Gastrocnemius medialis (tissue), 4 donors: ENCODE measurements at regions not wholly inside any gene's neighbourhood (a gene's known extent, or its start where the extent isn't known, plus 50 kb on each side); places are given as distances from the start of the nearest gene placed in this dataset.

Experiments used
- POLR2A ChIP-seq, 2 donors: fragments of 450-650 bp; IDR thresholded peaks; one replicate each; pipeline ENCODE4 v1.6.1; 2017; ENCODE audit warnings: antibody characterized with exemption in 2 of 2, mild to moderate bottlenecking in 2 of 2, moderate library complexity in 2 of 2
- TF ChIP-seq, protein P1 (sequence below), 5 experiments: fragments of 450-650 bp in 3 of 5; fragments of 200-600 bp in 2 of 5; sonication (generic) in 2 of 5; IDR thresholded peaks in 4 of 5; conservative IDR thresholded peaks in 1 of 5; 1 replicate in 4 of 5; 2 replicates in 1 of 5; pipeline ENCODE4 v1.5.1; 2016 to 2019; ENCODE audit warnings: antibody characterized with exemption in 5 of 5, mild to moderate bottlenecking in 3 of 5, moderate library complexity in 3 of 5

DNA sequence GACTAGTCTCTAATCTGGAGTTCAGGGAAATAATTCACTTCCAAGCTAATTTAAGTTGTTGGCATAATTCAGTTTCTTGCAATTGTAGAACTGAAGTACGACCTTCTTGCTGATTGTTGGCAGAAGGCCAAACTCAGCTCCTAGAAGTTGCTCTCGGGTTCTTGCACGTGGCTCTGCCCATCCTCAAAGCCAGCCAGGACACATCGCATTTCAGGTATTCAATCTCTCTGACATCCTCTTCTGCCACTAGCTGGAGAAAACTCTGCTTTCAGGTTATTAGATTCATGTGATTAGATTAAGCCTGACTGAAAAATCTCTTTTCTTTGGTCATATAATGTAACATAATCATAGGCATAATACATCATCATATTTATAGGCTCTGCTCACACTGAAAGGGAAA, 362.0 kb downstream of the ZPLD1 start:
- TF ChIP-seq, protein P1, sequence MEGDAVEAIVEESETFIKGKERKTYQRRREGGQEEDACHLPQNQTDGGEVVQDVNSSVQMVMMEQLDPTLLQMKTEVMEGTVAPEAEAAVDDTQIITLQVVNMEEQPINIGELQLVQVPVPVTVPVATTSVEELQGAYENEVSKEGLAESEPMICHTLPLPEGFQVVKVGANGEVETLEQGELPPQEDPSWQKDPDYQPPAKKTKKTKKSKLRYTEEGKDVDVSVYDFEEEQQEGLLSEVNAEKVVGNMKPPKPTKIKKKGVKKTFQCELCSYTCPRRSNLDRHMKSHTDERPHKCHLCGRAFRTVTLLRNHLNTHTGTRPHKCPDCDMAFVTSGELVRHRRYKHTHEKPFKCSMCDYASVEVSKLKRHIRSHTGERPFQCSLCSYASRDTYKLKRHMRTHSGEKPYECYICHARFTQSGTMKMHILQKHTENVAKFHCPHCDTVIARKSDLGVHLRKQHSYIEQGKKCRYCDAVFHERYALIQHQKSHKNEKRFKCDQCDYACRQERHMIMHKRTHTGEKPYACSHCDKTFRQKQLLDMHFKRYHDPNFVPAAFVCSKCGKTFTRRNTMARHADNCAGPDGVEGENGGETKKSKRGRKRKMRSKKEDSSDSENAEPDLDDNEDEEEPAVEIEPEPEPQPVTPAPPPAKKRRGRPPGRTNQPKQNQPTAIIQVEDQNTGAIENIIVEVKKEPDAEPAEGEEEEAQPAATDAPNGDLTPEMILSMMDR (IDR thresholded peaks at IDR 0.05 in 4 of 5, conservative IDR thresholded peaks at IDR 0.05 in 1 of 5) = no peak
- no peak for TF ChIP-seq POLR2A (IDR thresholded peaks at IDR 0.05)
